ENCODE measurements at regions not wholly inside any gene's neighbourhood (a gene's known extent, or its start where the extent isn't known, plus 50 kb on each side); places are given as distances from the start of the nearest gene placed in this dataset.

DNA sequence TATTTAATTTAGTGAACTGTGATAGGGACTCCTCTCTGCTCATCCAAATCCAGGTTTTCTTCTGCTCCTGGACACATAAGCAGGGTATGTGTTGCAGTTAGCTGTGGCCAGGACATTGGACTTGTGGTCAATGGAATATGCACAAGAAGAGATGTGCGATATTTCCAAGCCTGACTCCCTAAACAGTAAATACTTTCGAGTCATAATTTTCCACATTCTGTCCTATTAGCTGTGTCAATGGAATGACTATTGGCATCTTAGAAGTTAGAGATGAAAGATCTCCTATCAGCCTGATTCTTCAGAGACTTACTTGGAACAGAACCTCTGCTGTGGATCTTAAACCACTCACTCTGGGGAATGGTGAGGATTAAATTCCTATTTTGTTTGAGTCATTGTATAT is 771.0 kb downstream of the EFNB2 start:
- H3K9ac ChIP-seq (ENCODE audit: low read depth, low read length): no peak overlapping the region
- H3K4me1 ChIP-seq (ENCODE audit: insufficient read depth, low read length): no peaks in the 10 kb centered on the region
- H3K9me3 ChIP-seq (ENCODE audit: control insufficient read depth, insufficient read depth, low read length): no peaks in the 10 kb centered on the region
- no peaks in the 10 kb centered on the region for H3K36me3 ChIP-seq (ENCODE audit: insufficient read depth, low read length)

DNA sequence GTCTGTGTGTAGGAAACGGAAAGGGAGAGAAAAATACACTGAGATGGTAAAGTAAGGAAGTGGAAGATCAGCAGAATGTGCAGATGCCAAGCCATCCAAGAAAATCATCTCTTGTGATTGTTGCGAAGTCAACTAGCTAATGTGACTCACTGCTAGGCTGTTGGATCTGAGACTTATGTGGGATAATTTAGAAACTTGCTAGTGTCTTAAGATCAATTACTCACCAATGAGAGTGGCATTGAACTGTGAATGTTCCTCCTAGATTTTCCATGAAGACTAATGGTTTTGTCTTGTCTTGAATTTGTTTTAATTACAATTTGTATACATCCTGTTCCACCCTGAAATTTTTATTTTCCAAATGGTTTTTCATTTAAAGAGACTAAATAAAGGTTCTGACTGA is 771.6 kb downstream of the EFNB2 start:
- H3K4me1 ChIP-seq (ENCODE audit: insufficient read depth, low read length): no peaks in the 10 kb centered on the region
- no peaks in the 10 kb centered on the region for H3K9me3 ChIP-seq (ENCODE audit: control insufficient read depth, insufficient read depth, low read length)
- no peaks in the 10 kb centered on the region for H3K36me3 ChIP-seq (ENCODE audit: insufficient read depth, low read length)
- no peak overlapping the region for H3K9ac ChIP-seq (ENCODE audit: low read depth, low read length)

DNA sequence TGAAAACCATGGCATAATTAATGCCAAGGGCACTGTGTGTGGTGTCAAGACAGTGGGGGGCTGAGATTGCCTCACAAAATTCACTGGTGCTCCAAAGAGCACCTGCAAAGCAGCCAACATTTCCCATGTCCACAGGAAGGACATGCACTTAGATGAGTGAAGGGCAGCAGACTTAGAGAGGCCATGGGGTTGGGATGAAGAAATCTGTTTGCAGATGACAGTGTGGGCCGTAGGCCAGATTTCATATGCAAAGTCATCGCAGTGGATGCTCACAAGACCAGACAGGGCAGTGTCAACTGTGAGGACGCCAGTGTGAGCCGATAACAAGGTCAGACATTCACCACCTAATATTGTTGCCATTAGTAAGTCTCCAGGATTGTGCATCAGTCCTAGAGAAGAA is 773.4 kb downstream of the EFNB2 start:
- no peaks in the 10 kb centered on the region for H3K36me3 ChIP-seq (ENCODE audit: insufficient read depth, low read length)
- no peaks in the 10 kb centered on the region for H3K4me1 ChIP-seq (ENCODE audit: insufficient read depth, low read length)
- H3K9me3 ChIP-seq (ENCODE audit: control insufficient read depth, insufficient read depth, low read length): no peaks in the 10 kb centered on the region
- H3K9ac ChIP-seq (ENCODE audit: low read depth, low read length): no peak overlapping the region

DNA sequence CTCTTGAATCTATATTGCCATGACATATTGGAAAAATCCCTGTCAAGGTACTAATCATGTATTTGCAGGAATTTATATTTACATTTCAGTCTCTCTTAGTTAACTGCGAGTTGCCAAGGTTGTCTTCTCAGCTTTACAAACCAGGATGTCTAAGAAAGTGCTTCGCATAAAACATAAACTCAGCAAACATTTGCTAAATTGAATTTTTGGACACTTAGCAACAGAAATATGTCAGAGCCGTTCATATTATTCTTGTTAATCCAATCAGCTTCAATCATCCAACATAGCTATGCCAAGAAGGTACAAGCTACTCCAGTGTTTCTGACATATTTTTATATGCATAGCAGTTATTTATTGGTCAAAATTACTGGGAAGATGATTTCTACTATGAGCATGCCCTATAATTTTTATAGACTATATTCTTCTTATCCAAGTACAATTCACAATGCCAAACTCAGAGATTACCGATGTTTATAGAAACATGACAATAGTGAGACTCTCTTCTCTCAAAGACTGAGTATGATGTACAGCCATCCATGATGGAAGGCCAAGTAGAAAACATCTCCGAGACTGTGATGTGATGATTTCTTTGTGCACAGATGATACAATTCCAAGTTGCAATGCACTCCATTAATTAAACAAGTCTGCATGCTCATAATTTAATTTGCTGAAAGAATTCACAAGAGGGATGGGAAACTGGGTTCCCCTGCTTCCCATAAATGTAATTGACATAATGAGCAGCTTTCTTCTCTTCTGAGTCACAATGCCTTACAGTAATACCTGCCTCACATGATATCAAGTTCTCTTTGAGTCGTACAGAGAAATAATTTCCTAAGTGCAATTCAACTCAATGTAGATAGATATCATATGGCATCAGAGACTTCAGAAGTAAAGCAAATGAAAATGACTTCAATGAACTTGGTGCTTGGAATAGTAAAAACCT is 776.3 kb downstream of the EFNB2 start:
- Histone ChIP-seq H3K4me1 (ENCODE audit: insufficient read depth, low read length) (no peaks in the 10 kb centered on the region), H3K36me3 (ENCODE audit: insufficient read depth, low read length) (no peaks in the 10 kb centered on the region), H3K9me3 (ENCODE audit: control insufficient read depth, insufficient read depth, low read length) (no peaks in the 10 kb centered on the region), H3K9ac (ENCODE audit: low read depth, low read length) (no peak overlapping the region)

DNA sequence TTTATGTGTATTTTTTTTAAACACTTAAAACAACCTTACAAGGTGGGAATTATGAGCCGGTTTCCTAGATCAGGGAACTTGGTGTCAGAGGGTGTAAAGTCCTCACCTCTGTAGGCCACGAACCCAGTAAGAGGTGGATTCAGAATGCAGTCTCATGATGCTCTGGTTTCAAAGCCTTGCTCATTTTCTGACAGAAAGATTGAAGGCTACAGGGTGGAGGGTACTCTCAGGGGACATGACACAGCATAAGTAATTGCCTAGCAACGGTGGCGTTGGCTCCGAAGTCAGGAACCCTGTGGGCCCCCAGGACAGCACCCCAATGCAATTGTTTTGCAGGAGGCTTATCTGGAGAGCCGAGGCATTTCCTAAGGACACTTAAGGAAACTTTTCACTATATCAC is 794.7 kb downstream of the EFNB2 start:
- Histone ChIP-seq H3K4me1 (ENCODE audit: insufficient read depth, low read length) (no peaks in the 10 kb centered on the region), H3K9me3 (ENCODE audit: control insufficient read depth, insufficient read depth, low read length) (no peaks in the 10 kb centered on the region), H3K36me3 (ENCODE audit: insufficient read depth, low read length) (no peaks in the 10 kb centered on the region), H3K9ac (ENCODE audit: low read depth, low read length) (no peak overlapping the region)

DNA sequence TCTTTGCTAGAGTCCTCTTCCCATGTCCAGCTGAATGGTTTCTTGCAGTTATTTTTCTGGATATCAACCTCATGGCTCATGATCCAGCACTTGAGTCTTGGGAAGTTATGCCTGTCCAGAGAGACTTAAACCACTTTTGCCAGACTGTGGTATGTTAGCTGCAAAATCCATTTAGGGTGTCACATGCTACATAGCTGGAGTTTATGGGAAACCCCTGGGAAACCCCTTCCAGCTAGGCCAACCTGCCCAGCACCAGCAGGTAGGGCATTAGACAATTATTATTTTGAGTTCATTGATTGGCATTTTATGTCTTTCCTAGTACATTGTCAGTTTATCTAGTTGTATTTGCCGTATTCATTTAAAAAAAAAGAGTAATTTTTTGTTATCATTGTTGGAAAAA is 797.8 kb downstream of the EFNB2 start:
- H3K36me3 ChIP-seq (ENCODE audit: insufficient read depth, low read length): no peaks in the 10 kb centered on the region
- H3K9ac ChIP-seq (ENCODE audit: low read depth, low read length): no peak overlapping the region
- no peaks in the 10 kb centered on the region for H3K4me1 ChIP-seq (ENCODE audit: insufficient read depth, low read length)
- H3K9me3 ChIP-seq (ENCODE audit: control insufficient read depth, insufficient read depth, low read length): no peaks in the 10 kb centered on the region

DNA sequence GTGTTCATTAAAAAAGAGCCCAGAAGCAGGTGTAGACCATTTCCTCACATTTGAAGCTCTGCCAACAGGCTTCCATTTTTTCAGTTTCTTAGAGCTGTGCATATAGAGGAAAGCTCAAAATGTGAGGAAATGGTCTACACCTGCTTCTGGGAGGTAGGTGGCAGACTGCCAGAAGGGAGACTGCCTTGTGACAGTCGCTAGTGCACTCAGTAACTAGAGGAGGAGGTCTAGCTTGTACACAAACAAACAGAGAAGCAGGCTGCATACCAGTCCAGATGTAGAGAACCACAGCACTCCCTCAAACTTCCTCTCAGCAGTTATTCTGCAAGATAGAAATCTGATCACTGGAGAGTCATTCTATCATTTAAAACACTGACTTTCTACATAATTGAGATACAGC is 800.2 kb downstream of the EFNB2 start:
- no peaks in the 10 kb centered on the region for H3K9me3 ChIP-seq (ENCODE audit: control insufficient read depth, insufficient read depth, low read length)
- no peaks in the 10 kb centered on the region for H3K4me1 ChIP-seq (ENCODE audit: insufficient read depth, low read length)
- H3K36me3 ChIP-seq (ENCODE audit: insufficient read depth, low read length): no peaks in the 10 kb centered on the region
- H3K9ac ChIP-seq (ENCODE audit: low read depth, low read length): no peak overlapping the region

DNA sequence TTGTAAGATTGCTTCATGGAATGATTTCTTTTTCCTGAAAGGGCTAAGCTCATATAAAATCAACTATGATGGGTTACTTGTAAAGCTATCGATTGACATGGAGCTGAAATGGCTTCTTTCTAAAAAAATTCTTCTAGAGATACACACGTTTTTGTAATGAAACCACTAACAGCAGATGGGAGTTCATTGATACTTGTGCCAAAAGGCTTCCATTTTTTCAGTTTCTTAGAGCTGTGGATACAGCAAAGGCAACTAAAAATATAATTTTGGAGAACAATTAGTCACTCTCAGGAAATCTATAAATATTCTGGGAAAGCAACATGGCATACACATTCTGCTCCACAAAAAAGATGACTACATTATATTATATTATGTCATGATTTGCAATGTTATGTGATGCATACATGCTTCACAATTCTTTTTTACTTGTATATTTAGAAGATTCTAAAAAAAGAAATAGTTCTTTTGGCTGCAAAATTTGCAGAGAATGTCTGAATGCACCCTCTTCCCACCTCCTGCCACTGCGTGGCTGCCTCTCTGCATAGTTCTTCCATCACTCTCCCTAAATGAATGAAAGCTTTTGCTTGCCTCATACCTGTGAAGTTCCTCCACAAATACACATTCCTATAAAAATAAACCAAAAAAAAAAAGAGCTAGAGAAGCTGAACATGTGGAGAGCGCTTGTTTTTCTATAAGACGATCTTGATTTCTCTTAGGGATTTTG is 802.5 kb downstream of the EFNB2 start:
- Histone ChIP-seq H3K4me1 (ENCODE audit: insufficient read depth, low read length) (no peaks in the 10 kb centered on the region), H3K9ac (ENCODE audit: low read depth, low read length) (no peak overlapping the region), H3K36me3 (ENCODE audit: insufficient read depth, low read length) (no peaks in the 10 kb centered on the region), H3K9me3 (ENCODE audit: control insufficient read depth, insufficient read depth, low read length) (no peaks in the 10 kb centered on the region)

DNA sequence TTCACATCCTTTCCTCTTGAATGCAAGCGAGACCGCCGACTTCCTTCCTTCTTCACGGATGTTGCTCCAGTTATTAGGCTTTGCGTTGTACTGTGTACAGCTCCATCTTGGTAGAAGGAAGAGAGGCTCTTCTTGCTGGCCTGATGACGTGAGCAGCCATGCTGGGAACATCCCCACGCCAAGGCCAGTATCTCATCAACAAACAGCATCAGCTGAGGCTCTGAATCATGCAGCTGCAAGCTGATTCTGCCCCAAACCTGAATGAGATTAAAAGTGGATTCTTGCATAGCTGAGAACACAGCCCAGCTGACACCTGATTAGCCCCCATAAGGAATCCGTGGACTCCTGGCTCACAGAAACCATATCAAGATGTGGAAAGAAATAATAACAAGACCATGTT is 809.6 kb downstream of the EFNB2 start:
- H3K9ac ChIP-seq (ENCODE audit: low read depth, low read length): no peak overlapping the region

DNA sequence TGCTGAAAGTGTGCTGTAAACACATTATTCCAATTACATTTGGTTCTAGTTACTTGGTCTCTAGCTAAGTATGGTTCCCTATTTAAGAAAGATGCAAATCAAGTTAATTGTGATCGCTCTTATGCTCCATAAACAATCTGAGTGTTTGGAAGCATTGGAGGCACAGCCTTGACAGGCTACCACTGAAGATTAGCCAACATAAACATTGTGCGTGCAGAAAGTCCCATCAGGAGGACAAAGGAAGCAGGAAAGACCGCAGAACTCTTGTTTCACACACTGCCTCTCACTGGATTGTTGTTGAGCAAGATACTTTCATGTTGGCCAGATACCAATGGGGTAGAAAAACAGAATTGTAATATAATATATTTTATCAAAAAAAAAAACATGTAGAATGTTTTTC is 814.4 kb downstream of the EFNB2 start:
- Histone ChIP-seq H3K9ac (ENCODE audit: low read depth, low read length) (no peak overlapping the region), H3K4me1 (ENCODE audit: insufficient read depth, low read length) (no peaks in the 10 kb centered on the region), H3K9me3 (ENCODE audit: control insufficient read depth, insufficient read depth, low read length) (no peaks in the 10 kb centered on the region), H3K36me3 (ENCODE audit: insufficient read depth, low read length) (no peaks in the 10 kb centered on the region)

More for the DNA sequence above, 809.6 kb downstream of the EFNB2 start:
- no peaks in the 10 kb centered on the region for H3K36me3 ChIP-seq (ENCODE audit: insufficient read depth, low read length)
- no peaks in the 10 kb centered on the region for H3K4me1 ChIP-seq (ENCODE audit: insufficient read depth, low read length)
- H3K9me3 ChIP-seq (ENCODE audit: control insufficient read depth, insufficient read depth, low read length): no peaks in the 10 kb centered on the region

DNA sequence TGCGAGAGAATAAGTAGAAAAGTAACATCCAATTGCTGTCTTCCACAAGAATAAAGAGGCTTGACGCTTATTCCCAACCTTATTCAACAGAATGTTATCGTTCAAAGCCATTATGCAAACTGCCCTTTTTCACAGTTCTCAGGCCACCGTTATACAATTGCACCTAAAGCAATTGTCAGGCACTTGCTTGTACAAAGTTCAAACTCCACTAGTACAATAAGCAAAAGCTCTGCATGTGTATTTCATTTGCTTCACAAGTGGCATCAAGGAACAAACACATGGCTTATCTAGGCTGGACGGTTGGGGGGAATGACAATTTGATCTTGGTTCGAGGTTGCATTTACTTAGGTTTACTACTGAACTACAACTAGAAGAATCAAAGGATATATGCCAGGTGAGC is 815.6 kb downstream of the EFNB2 start:
- H3K4me1 ChIP-seq (ENCODE audit: insufficient read depth, low read length): no peaks in the 10 kb centered on the region
- no peaks in the 10 kb centered on the region for H3K36me3 ChIP-seq (ENCODE audit: insufficient read depth, low read length)
- no peak overlapping the region for H3K9ac ChIP-seq (ENCODE audit: low read depth, low read length)
- no peaks in the 10 kb centered on the region for H3K9me3 ChIP-seq (ENCODE audit: control insufficient read depth, insufficient read depth, low read length)

DNA sequence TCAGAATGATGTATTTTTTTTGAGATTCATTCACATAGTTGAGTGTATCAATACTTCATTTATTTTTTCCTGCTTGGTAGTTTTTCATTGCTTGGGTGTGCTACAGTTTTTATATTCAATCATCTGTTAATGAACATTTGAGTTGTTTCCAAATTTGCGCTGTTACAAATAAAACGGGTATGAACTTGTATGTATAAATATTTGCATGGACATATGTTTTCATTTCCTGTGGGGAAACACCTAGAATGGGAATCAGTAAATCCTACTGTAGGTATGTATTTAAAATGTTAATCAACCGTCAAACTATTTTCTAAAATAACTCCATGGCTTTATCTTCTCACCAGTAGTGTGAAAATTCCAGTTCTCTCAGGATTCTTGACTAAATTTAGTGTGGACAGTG is 826.3 kb downstream of the EFNB2 start:
- Histone ChIP-seq H3K36me3 (ENCODE audit: insufficient read depth, low read length) (no peaks in the 10 kb centered on the region), H3K9me3 (ENCODE audit: control insufficient read depth, insufficient read depth, low read length) (no peaks in the 10 kb centered on the region), H3K9ac (ENCODE audit: low read depth, low read length) (no peak overlapping the region), H3K4me1 (ENCODE audit: insufficient read depth, low read length) (no peaks in the 10 kb centered on the region)

DNA sequence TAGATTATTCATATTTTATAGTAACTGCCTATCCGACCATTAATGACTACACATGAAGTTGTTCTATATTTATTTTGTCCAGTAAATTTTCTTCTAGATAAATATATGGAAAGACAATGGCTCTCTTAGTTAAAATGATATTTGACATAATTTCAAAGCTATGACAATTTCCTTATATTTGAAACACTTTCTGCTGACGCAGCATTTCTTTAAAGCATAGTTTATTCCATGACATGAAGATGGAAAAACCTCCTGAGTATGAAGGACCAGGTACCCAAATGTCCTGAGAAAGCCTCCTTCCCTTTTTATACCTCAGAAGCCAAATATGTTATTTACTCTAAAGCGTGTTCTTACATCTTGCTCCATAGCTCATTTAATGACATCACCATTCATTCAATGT is 831.6 kb downstream of the EFNB2 start:
- no peak overlapping the region for H3K9ac ChIP-seq (ENCODE audit: low read depth, low read length)
- H3K9me3 ChIP-seq (ENCODE audit: control insufficient read depth, insufficient read depth, low read length): no peaks in the 10 kb centered on the region
- H3K4me1 ChIP-seq (ENCODE audit: insufficient read depth, low read length): no peaks in the 10 kb centered on the region
- H3K36me3 ChIP-seq (ENCODE audit: insufficient read depth, low read length): no peaks in the 10 kb centered on the region

DNA sequence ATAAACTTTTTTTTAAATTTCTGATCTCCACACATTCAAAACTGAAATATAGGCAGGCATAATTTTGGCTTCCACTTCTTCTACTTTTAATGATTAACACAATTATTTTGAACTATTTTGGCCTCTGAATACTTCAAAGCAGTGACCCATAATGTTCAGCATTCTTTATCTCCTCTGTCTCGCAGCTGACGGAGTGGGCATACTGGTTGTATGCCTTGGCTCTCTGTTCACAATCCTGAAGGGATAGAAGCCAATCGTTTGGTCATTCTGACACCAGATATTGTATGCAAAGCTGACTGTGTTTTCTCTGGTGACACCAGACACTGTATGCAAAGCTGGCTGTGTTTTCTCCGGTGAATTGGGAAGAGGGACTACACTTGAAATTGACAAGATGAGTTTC is 833.0 kb downstream of the EFNB2 start:
- Histone ChIP-seq H3K4me1 (ENCODE audit: insufficient read depth, low read length) (no peaks in the 10 kb centered on the region), H3K36me3 (ENCODE audit: insufficient read depth, low read length) (no peaks in the 10 kb centered on the region), H3K9ac (ENCODE audit: low read depth, low read length) (no peak overlapping the region), H3K9me3 (ENCODE audit: control insufficient read depth, insufficient read depth, low read length) (no peaks in the 10 kb centered on the region)

DNA sequence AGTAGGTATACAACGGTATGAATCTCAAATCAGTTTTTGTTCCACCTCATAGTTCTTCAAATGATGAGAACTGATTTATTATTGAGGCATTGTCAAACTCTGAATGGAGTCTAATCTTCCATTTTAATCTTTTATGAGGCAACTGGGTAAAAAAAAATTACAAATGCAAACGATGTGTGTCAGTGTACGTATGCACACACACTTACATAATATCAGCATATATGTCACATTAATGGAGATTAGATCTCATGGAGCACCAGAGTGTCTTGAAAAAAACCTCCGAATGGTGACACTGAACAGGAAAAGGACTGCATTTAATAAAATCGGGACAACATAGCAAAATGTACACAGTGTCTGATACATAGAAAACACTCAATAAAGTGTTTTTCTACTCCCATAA is 842.7 kb downstream of the EFNB2 start:
- H3K36me3 ChIP-seq (ENCODE audit: insufficient read depth, low read length): no peaks in the 10 kb centered on the region
- H3K9ac ChIP-seq (ENCODE audit: low read depth, low read length): no peak overlapping the region
- no peaks in the 10 kb centered on the region for H3K4me1 ChIP-seq (ENCODE audit: insufficient read depth, low read length)
- H3K9me3 ChIP-seq (ENCODE audit: control insufficient read depth, insufficient read depth, low read length): no peaks in the 10 kb centered on the region
